ENCODE measurements at regions not wholly inside any gene's neighbourhood (a gene's known extent, or its start where the extent isn't known, plus 50 kb on each side); places are given as distances from the start of the nearest gene placed in this dataset.

DNA sequence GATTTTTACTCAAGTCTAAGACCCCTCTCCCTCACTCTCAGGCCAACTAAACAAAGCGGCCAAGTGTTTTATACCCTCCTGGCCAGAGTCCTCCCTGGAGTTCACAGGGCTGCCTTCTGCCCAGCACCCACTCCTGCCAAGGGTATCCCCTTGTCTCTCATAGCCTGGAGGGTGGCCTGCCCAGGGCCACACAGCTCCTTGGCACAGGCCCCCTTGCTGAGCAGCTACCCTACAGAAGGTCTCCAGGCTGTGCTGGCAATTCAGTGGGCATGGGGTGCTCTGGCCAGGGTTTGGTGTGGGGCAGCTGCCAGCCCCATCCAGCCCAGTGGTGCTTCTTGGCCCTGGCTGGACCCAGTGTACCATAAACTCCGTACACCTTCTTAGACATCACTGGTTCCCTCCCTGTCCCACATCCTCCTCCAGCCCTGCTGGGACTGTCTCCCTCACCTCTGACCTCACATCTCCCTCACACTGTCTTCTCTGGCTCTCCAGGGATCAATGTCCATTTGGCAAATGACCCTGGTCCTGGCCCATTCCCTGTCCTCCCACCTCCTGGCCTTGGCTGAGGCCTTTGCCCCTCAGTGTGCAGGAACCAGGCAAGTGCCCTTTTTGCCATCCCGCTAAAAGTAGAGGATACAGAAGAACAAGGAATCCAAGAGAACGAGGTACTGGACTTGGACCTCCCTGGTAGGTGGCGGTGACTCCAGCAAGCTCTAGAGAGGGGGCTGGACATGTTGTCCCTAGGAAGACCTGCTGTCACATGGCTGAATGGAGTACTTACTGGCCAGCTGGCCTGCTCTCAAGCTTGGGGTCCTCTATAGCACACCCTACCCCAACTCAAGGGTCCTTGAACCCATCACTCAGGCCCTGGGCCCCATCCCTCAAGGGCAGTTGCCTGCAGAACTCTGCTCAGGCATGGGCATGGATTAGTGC lies 50.0 kb upstream of the TRPM1 start:
- Histone ChIP-seq H3K9me3 (ENCODE audit: control insufficient read depth in 2 of 3, insufficient read depth in 1 of 3, low read length in 3 of 3) (no peaks in the 10 kb centered on the region), H3K4me3 (ENCODE audit: low read length in 3 of 3) (no peak overlapping the region), H3K27me3 (ENCODE audit: control insufficient read depth, insufficient read depth, low read length) (no peaks in the 10 kb centered on the region), H3K9ac (ENCODE audit: low read length in 3 of 3) (no peak overlapping the region), H3K36me3 (ENCODE audit: control insufficient read depth in 2 of 3, insufficient read depth in 3 of 3, low read length in 3 of 3) (no peaks in the 10 kb centered on the region), H3K4me1 (ENCODE audit: control insufficient read depth in 2 of 3, insufficient read depth in 2 of 3, low read depth in 1 of 3, low read length in 3 of 3) (no peaks in the 10 kb centered on the region), H3K27ac (ENCODE audit: low read depth in 2 of 2, low read length in 2 of 2) (no peak overlapping the region)
- TF ChIP-seq CTCF (IDR thresholded peaks at IDR 0.05; ENCODE audit: borderline replicate concordance, extremely low read depth, insufficient read depth), result no peak
- intact Hi-C loops (cut with DNase I), result no loop called here
- no peak for FAIRE-seq
- no peak for DNase-seq

GRCh38 chr15:31153531-31153930 lies 52.0 kb upstream of the TRPM1 start:
- Histone ChIP-seq H3K4me1 (ENCODE audit: control insufficient read depth in 2 of 3, insufficient read depth in 2 of 3, low read depth in 1 of 3, low read length in 3 of 3) (no peaks in the 10 kb centered on the region), H3K27me3 (ENCODE audit: control insufficient read depth, insufficient read depth, low read length) (no peaks in the 10 kb centered on the region), H3K9me3 (ENCODE audit: control insufficient read depth in 2 of 3, insufficient read depth in 1 of 3, low read length in 3 of 3) (no peaks in the 10 kb centered on the region), H3K4me3 (ENCODE audit: low read length in 3 of 3) (no peak overlapping the region), H3K27ac (ENCODE audit: low read depth in 2 of 2, low read length in 2 of 2) (no peak overlapping the region), H3K36me3 (ENCODE audit: control insufficient read depth in 2 of 3, insufficient read depth in 3 of 3, low read length in 3 of 3) (no peaks in the 10 kb centered on the region), H3K9ac (ENCODE audit: low read length in 3 of 3) (no peak overlapping the region)
- FAIRE-seq, result no peak
- intact Hi-C loops (cut with DNase I), result no loop called here
- no peak for TF ChIP-seq CTCF (IDR thresholded peaks at IDR 0.05; ENCODE audit: borderline replicate concordance, extremely low read depth, insufficient read depth)
- no peak for DNase-seq

GRCh38 chr15:31155151-31155550 lies 53.6 kb upstream of the TRPM1 start:
- H3K9me3 ChIP-seq (ENCODE audit: control insufficient read depth in 2 of 3, insufficient read depth in 1 of 3, low read length in 3 of 3), result no peaks in the 10 kb centered on the region
- no peak overlapping the region for H3K4me3 ChIP-seq (ENCODE audit: low read length in 3 of 3)
- DNase-seq, result no peak
- H3K36me3 ChIP-seq (ENCODE audit: control insufficient read depth in 2 of 3, insufficient read depth in 3 of 3, low read length in 3 of 3), result no peaks in the 10 kb centered on the region
- FAIRE-seq, result no peak
- TF ChIP-seq CTCF (IDR thresholded peaks at IDR 0.05; ENCODE audit: borderline replicate concordance, extremely low read depth, insufficient read depth), result no peak
- H3K27ac ChIP-seq (ENCODE audit: low read depth in 2 of 2, low read length in 2 of 2), result no peak overlapping the region
- no peak overlapping the region for H3K9ac ChIP-seq (ENCODE audit: low read length in 3 of 3)
- no peaks in the 10 kb centered on the region for H3K4me1 ChIP-seq (ENCODE audit: control insufficient read depth in 2 of 3, insufficient read depth in 2 of 3, low read depth in 1 of 3, low read length in 3 of 3)
- no peaks in the 10 kb centered on the region for H3K27me3 ChIP-seq (ENCODE audit: control insufficient read depth, insufficient read depth, low read length)
- intact Hi-C loops (cut with DNase I), result no loop called here
